ENCODE measurements at regions not wholly inside any gene's neighbourhood (a gene's known extent, or its start where the extent isn't known, plus 50 kb on each side); places are given as distances from the start of the nearest gene placed in this dataset.

- FAIRE-seq, result no peak
- DNase-seq (ENCODE audit: insufficient read length, low spot score), result no peak
Observed at GRCh38 chr2:16466133-16466820, 199.4 kb downstream of the CYRIA start.

DNA sequence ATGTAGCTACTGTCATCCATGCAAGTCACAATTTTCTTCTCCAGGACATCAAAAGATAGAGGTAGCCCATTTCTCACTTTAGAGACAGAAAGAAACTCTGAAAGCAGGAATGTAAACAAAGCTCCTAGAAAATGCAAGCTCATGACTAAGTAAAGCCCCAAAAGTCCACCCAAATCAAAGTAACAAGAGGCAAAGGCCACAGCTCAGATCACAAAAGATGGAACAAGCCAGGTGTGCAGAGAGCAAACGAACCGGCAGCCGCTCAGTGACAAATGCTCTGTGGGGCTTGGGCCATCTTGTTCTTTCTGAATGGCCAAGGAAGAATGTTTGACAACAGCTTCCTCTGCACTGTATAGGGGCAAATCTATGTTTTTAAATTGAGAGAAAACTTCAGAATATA lies 201.0 kb downstream of the CYRIA start:
- FAIRE-seq, result no peak

GRCh38 chr2:16462958-16463357 lies 202.7 kb downstream of the CYRIA start:
- FAIRE-seq (no peak), DNase-seq (ENCODE audit: insufficient read length, low spot score) (no peak)

More for the DNA sequence above, 201.0 kb downstream of the CYRIA start:
- no peak for DNase-seq (ENCODE audit: insufficient read length, low spot score)

DNA sequence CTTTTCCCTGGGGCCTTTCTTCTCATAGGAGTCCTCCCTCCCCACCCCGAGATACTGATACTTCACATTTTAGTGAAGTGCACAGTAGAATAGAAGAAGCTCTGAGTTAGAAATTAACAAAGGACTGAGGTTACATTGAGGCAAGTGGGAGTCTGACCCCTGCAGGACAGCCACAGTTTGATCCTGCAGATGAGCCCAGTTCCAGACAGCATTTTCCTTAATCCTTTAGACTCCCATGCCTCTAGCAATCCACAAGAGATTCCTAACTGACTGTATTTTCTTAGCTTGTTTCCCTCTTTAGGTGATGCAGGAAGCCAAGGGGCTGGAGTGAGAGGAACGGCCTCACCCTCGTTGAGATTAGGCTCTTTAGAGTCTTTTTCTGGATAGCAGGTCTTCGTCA lies 204.0 kb downstream of the CYRIA start:
- DNase-seq (ENCODE audit: insufficient read length, low spot score) (no peak), FAIRE-seq (no peak)

GRCh38 chr2:16459606-16460005 lies 206.0 kb downstream of the CYRIA start:
- no peak for FAIRE-seq
- no peak for DNase-seq (ENCODE audit: insufficient read length, low spot score)

GRCh38 chr2:16454621-16455020 lies 211.0 kb downstream of the CYRIA start:
- FAIRE-seq, result no peak

DNA sequence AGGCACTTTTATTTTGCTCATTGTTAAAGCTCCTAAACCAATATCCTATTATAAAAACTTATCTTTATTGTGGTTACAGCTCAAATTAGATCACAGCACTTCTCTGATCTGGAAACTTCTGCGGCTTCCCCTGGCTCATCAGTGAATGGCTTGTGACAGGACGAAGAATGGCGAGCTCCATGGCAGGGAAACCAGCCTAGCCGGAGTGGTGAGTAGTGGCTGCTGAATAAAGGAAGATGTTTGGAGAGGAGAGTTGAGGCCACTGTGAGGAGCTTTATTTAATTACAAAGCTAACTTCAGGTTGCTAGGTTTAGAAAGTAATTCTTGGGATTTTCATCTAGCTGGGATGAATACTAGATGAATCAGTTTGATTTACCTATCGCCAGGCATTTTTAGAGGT lies 213.5 kb downstream of the CYRIA start:
- no peak for FAIRE-seq
- no peak for DNase-seq (ENCODE audit: insufficient read length, low spot score)

More at GRCh38 chr2:16454621-16455020, 211.0 kb downstream of the CYRIA start:
- DNase-seq (ENCODE audit: insufficient read length, low spot score), result no peak

GRCh38 chr2:16446706-16447105 lies 218.9 kb downstream of the CYRIA start:
- no peak for DNase-seq (ENCODE audit: insufficient read length, low spot score)
- FAIRE-seq, result no peak

DNA sequence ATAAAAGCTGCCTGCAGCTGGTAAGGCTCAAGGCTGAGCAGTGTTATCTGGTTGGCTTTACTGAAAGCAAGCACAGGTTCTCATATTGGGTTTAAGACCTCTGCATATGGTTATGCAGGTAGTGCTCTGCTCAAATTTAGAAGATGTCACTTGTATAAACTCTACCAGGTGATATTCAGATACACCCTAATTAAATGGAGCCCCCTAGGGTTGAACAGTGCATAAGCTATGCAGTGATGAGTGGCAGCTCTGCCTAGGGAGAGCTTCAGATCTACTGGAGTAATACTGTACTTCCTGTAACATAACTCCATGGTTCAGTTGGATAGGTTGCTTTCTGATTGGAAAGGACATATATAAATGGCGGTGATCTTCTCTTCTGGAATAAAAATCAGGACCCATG lies 222.7 kb downstream of the CYRIA start:
- FAIRE-seq (no peak), DNase-seq (ENCODE audit: insufficient read length, low spot score) (no peak)

- DNase-seq (ENCODE audit: insufficient read length, low spot score), result no peak
- FAIRE-seq, result no peak
Observed at GRCh38 chr2:16441431-16441830, 224.2 kb downstream of the CYRIA start.

DNA sequence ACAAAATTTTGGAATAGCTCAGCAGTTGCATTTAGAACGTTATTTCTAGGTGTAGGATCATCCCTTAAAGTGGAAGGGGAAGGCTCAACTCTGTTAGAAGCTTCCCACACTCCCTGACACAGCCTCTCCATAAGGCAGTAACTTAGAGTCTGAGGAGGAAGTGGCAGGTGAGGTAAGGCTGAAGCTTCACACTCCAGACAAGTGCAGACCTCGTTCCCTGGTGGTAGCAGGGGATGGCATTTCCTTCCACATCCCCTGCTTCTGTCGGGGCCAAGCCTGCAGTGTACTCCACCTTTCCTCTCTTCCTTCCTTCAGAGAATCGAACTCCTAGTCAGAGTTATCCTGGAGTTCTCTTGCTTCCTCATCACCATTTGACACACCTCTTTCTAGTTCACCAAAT lies 224.7 kb downstream of the CYRIA start:
- DNase-seq (ENCODE audit: insufficient read length, low spot score), result no peak
- FAIRE-seq, result no peak

DNA sequence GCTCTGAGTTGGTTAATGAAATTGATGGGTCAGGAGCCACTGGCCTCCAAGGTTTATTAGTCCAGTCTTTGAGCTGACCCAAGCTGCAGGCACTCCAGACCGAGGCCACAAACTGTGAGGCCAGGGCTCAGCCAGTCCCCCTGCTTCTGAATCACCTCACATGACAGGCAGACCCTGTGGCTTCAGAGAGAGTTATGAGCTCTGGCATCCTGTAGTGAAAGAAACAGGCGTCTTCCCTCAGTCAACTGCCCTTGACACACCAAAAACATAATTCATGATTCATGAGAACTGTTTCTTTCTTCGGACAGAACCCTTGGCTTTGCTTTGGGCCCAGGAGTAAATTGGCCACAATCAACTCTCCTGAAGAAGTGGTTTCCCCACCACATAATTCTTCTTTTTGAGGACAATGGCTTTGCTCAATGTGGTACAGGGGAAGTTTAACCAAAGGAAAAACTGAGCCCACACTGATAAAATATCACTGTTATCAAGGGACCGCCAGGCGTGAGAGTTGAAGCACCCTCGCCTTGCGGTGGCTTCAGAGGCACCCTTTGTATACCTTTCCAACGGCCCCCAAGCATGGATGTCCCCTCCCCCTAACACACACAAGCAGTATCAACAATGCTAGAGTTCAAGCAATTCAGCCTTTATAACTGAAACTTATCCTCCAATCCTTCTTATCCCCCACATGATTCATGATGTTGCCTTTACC lies 226.9 kb downstream of the CYRIA start:
- FAIRE-seq (no peak), DNase-seq (ENCODE audit: insufficient read length, low spot score) (no peak)

- no peak for DNase-seq (ENCODE audit: insufficient read length, low spot score)
- FAIRE-seq, result no peak
Observed at GRCh38 chr2:16437189-16437588, 228.4 kb downstream of the CYRIA start.

DNA sequence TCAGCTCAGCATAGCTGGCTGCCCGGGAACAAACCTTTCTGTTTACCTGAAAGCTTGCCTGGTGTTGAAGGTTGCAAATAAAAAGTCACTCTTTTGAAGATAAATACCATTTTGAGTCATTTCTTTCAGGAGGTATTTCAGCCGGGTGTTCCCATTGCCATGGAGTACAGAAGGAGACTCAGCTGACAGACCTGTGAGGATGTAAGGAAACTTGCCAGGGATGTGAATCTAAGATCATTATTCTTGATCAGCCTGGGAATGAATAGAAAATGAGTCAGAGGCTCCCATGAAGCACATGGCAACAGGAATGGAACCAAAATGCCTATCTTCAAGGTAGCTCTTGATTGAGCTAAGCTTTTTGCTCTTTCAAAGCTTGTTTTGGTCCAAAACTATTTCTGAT lies 231.2 kb downstream of the CYRIA start:
- DNase-seq (ENCODE audit: insufficient read length, low spot score) (no peak), FAIRE-seq (no peak)

DNA sequence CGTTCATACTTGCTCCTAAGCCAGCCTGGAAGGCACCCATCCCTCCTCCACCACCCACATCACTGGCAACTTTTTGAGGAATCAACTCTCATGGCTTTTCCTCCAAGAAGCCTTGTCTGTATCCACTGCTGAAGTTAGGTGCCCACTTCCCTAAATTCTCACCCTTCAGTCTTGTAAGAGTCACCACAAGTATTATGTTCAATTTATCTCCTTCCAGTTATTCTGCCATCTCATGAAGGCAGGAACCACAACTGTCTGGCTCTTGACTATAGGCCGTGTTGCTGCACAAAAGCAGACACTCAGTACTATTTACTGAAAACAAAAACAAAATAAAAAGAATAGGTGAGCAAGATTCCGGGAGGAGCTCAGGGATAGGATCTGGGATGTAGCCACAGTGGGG lies 234.8 kb downstream of the CYRIA start:
- FAIRE-seq (no peak), DNase-seq (ENCODE audit: insufficient read length, low spot score) (no peak)

DNA sequence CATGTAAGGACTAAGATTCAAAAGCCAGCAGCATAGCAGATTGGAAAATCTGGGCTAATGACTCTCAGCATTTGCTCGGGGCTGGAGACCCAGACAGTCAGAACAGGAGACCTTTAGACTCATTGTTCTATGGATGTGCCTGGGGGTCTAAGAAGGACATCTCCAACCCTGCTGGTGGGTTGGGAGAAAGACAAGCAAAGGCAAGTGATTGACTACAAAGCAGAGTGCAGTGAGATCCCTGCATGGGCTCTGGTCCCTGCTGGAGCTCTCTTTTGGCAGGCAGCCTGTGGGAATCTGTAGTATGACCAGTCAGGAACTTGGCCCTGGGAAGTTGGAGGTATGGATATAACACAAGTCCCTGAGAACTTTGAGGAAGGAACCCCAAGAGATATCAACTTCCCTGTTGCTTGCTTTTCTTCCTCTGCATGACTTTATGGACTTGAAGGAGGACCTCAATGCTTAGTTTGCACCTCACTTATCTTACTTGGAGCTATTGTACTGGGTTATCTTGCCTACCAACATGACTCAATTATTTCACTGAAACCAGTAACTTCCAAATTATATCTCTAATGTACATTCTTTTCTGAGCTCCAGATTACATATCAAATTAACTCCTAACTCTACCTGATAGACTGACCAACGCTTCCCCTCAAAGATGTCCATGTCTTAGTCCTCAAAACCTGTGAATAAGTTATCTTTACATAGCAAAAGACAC lies 236.0 kb downstream of the CYRIA start:
- FAIRE-seq (no peak), DNase-seq (ENCODE audit: insufficient read length, low spot score) (no peak)

DNA sequence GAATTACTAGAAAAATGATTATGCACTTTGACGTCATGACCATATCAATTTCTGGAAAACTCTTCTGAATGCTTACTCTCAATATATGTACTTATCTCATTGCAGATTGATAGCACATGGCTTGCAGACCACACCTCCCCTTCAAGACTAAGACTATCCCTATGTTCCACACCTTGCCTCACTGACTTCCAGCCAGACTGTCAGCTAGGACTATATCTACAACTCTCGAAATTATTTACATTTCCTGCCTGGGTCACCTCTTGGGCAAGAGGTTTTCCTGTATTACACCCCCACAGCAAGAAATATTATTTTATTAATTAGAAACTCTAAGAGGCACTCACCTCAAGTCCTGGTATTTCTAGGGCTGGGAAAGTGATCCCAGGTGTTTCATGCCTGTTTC lies 236.6 kb downstream of the CYRIA start:
- no peak for FAIRE-seq

GRCh38 chr2:16425462-16426336 lies 239.9 kb downstream of the CYRIA start:
- FAIRE-seq, result no peak

More for the DNA sequence above, 236.6 kb downstream of the CYRIA start:
- no peak for DNase-seq (ENCODE audit: insufficient read length, low spot score)

DNA sequence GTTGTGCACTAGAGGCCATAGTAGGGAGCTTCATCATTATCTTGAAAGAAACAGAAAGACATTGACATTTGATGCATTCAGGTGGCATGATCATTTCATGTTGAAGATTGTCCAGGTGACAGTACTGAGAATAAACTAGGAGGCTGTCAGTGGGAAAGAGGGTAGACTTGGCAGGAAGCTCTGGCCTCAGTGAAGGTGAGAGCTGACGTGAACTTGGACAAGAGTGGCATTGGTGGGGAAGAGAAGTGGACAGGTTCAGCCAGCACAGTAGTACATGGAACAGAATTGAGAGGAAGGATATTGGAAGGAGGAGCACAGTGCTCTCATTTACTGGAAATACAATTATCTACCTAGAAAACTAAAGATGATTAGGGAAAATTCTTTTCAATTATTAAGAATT lies 245.2 kb downstream of the CYRIA start:
- DNase-seq (ENCODE audit: insufficient read length, low spot score) (no peak), FAIRE-seq (no peak)

More at GRCh38 chr2:16425462-16426336, 239.9 kb downstream of the CYRIA start:
- no peak for DNase-seq (ENCODE audit: insufficient read length, low spot score)

GRCh38 chr2:16417726-16418125 lies 247.9 kb downstream of the CYRIA start:
- no peak for DNase-seq (ENCODE audit: insufficient read length, low spot score)
- FAIRE-seq, result no peak

GRCh38 chr2:16416651-16417050 lies 249.0 kb downstream of the CYRIA start:
- FAIRE-seq, result no peak

More at GRCh38 chr2:16416651-16417050, 249.0 kb downstream of the CYRIA start:
- DNase-seq (ENCODE audit: insufficient read length, low spot score), result no peak
